ENCODE measurements at regions not wholly inside any gene's neighbourhood (a gene's known extent, or its start where the extent isn't known, plus 50 kb on each side); places are given as distances from the start of the nearest gene placed in this dataset.

DNA sequence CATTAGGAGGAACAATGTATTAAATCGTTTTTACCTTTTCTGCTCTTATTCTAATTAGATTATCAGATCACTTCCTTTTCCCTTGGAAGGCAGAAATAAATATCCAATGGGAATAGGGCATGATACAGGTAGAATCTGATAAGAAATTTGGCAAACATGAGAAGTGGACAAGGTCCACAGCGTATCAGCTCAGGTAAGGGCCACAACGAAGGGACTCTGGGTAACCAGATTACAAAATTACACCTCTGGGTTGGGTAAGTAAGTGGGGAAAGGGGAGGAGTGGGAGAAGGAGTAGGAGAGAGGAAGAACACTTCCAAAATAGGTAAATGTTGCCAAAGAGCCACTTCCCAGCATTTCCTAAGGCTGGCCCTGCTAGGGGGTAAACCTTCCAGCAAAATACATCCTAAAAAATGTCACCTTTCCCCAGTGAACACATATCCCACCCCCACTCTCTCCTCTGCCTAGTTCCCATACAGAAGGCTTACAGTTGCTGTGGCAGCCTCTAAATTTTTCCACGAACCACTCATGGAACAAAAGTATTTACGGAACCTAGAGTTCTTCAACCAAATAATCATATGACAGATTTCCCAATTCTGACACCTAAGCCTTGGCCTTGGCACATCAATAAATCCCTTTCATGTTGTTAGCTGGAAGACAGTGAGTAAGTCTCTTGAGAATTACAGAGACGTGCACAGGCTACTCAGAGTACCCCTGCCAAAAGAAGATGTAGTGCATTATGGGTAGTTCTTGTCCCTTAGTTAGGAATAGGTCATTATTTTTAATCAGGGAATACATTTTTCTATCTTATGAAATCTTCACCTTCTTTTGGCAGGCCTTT lies 51.5 kb upstream of the DLX6 start:
- no peak overlapping the region for H3K4me3 ChIP-seq (ENCODE audit: low read depth, low read length)
- H3K9me3 ChIP-seq (ENCODE audit: control insufficient read depth, insufficient read depth, low read depth, low read length), result no peaks in the 10 kb centered on the region
- TF ChIP-seq SALL2 (tag by site-specific recombination; IDR thresholded peaks at IDR 0.05; ENCODE audit: borderline replicate concordance) (no peak), ZNF132 (tag by site-specific recombination; IDR thresholded peaks at IDR 0.05; ENCODE audit: borderline replicate concordance) (no peak), ZNF133 (tag by site-specific recombination; IDR thresholded peaks at IDR 0.05) (no peak), ZNF157 (tag by site-specific recombination; IDR thresholded peaks at IDR 0.05) (no peak), SCRT2 (tag by site-specific recombination; IDR thresholded peaks at IDR 0.05) (no peak), ZNF302 (tag by site-specific recombination; IDR thresholded peaks at IDR 0.05; ENCODE audit: low read depth) (no peak), ZNF473 (tag by site-specific recombination; IDR thresholded peaks at IDR 0.05) (no peak), ZNF791 (tag by site-specific recombination; IDR thresholded peaks at IDR 0.05) (no peak), ZNF37A (tag by site-specific recombination; IDR thresholded peaks at IDR 0.05) (no peak), ZNF24 (tag by site-specific recombination; IDR thresholded peaks at IDR 0.05) (no peak), GFI1B (tag by site-specific recombination; IDR thresholded peaks at IDR 0.05) (no peak), ZNF2 (tag by site-specific recombination; IDR thresholded peaks at IDR 0.05) (no peak), ZNF600 (tag by site-specific recombination; IDR thresholded peaks at IDR 0.05) (no peak), ZNF549 (tag by site-specific recombination; IDR thresholded peaks at IDR 0.05) (no peak)
- TF ChIP-seq, protein P1, sequence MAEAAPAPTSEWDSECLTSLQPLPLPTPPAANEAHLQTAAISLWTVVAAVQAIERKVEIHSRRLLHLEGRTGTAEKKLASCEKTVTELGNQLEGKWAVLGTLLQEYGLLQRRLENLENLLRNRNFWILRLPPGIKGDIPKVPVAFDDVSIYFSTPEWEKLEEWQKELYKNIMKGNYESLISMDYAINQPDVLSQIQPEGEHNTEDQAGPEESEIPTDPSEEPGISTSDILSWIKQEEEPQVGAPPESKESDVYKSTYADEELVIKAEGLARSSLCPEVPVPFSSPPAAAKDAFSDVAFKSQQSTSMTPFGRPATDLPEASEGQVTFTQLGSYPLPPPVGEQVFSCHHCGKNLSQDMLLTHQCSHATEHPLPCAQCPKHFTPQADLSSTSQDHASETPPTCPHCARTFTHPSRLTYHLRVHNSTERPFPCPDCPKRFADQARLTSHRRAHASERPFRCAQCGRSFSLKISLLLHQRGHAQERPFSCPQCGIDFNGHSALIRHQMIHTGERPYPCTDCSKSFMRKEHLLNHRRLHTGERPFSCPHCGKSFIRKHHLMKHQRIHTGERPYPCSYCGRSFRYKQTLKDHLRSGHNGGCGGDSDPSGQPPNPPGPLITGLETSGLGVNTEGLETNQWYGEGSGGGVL (tag by site-specific recombination; IDR thresholded peaks at IDR 0.05), result no peak
- TF ChIP-seq, protein P2, sequence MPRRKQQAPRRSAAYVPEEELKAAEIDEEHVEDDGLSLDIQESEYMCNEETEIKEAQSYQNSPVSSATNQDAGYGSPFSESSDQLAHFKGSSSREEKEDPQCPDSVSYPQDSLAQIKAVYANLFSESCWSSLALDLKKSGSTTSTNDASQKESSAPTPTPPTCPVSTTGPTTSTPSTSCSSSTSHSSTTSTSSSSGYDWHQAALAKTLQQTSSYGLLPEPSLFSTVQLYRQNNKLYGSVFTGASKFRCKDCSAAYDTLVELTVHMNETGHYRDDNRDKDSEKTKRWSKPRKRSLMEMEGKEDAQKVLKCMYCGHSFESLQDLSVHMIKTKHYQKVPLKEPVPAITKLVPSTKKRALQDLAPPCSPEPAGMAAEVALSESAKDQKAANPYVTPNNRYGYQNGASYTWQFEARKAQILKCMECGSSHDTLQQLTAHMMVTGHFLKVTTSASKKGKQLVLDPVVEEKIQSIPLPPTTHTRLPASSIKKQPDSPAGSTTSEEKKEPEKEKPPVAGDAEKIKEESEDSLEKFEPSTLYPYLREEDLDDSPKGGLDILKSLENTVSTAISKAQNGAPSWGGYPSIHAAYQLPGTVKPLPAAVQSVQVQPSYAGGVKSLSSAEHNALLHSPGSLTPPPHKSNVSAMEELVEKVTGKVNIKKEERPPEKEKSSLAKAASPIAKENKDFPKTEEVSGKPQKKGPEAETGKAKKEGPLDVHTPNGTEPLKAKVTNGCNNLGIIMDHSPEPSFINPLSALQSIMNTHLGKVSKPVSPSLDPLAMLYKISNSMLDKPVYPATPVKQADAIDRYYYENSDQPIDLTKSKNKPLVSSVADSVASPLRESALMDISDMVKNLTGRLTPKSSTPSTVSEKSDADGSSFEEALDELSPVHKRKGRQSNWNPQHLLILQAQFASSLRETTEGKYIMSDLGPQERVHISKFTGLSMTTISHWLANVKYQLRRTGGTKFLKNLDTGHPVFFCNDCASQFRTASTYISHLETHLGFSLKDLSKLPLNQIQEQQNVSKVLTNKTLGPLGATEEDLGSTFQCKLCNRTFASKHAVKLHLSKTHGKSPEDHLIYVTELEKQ (tag by site-specific recombination; IDR thresholded peaks at IDR 0.05; ENCODE audit: borderline replicate concordance), result no peak
- TF ChIP-seq, protein P3, sequence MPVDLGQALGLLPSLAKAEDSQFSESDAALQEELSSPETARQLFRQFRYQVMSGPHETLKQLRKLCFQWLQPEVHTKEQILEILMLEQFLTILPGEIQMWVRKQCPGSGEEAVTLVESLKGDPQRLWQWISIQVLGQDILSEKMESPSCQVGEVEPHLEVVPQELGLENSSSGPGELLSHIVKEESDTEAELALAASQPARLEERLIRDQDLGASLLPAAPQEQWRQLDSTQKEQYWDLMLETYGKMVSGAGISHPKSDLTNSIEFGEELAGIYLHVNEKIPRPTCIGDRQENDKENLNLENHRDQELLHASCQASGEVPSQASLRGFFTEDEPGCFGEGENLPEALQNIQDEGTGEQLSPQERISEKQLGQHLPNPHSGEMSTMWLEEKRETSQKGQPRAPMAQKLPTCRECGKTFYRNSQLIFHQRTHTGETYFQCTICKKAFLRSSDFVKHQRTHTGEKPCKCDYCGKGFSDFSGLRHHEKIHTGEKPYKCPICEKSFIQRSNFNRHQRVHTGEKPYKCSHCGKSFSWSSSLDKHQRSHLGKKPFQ (tag by site-specific recombination; IDR thresholded peaks at IDR 0.05), result no peak
- TF ChIP-seq, protein P4, sequence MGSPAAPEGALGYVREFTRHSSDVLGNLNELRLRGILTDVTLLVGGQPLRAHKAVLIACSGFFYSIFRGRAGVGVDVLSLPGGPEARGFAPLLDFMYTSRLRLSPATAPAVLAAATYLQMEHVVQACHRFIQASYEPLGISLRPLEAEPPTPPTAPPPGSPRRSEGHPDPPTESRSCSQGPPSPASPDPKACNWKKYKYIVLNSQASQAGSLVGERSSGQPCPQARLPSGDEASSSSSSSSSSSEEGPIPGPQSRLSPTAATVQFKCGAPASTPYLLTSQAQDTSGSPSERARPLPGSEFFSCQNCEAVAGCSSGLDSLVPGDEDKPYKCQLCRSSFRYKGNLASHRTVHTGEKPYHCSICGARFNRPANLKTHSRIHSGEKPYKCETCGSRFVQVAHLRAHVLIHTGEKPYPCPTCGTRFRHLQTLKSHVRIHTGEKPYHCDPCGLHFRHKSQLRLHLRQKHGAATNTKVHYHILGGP (tag by site-specific recombination; IDR thresholded peaks at IDR 0.05), result no peak
- H3K4me1 ChIP-seq (ENCODE audit: control insufficient read depth, insufficient read depth, low read length), result no peaks in the 10 kb centered on the region
- ChIA-PET POLR2A (no interaction called here), CTCF (interaction anchor here (0.6 kb wide), 1 partner anchor 50 kb away, joined by 3 read pairs; no protein-coding TSS in a partner anchor)
- H3K36me3 ChIP-seq (ENCODE audit: control insufficient read depth in 2 of 2, insufficient read depth in 1 of 2, low read length in 2 of 2), result no peaks in the 10 kb centered on the region
- no peak overlapping the region for H3K27ac ChIP-seq (ENCODE audit: extremely low read depth, low read depth, low read length)
